ENCODE measurements at regions not wholly inside any gene's neighbourhood (a gene's known extent, or its start where the extent isn't known, plus 50 kb on each side); places are given as distances from the start of the nearest gene placed in this dataset.
"Not testable (repeated sequence)": the region's sequence is repeated elsewhere in the genome, so short reads cannot be mapped to it uniquely, and the experiment has no call there.

- Histone ChIP-seq H3K36me3 (no peaks in the 10 kb centered on the region), H3K4me3 (no peak overlapping the region), H3K4me1 (peaks cover 0 to 5% (median 0%) of the 10 kb centered on the region in 4 donors), H3K9me3 (no peaks in the 10 kb centered on the region), H3K27me3 (no peaks in the 10 kb centered on the region), H3K27ac (no peak overlapping the region)
- 32 to 36% methylated on average over 8 of the region's 8 CpGs for WGBS, 2 donors
- no peak for TF ChIP-seq EP300 (IDR thresholded peaks at IDR 0.05)
- TF ChIP-seq, protein P1, sequence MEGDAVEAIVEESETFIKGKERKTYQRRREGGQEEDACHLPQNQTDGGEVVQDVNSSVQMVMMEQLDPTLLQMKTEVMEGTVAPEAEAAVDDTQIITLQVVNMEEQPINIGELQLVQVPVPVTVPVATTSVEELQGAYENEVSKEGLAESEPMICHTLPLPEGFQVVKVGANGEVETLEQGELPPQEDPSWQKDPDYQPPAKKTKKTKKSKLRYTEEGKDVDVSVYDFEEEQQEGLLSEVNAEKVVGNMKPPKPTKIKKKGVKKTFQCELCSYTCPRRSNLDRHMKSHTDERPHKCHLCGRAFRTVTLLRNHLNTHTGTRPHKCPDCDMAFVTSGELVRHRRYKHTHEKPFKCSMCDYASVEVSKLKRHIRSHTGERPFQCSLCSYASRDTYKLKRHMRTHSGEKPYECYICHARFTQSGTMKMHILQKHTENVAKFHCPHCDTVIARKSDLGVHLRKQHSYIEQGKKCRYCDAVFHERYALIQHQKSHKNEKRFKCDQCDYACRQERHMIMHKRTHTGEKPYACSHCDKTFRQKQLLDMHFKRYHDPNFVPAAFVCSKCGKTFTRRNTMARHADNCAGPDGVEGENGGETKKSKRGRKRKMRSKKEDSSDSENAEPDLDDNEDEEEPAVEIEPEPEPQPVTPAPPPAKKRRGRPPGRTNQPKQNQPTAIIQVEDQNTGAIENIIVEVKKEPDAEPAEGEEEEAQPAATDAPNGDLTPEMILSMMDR (IDR thresholded peaks at IDR 0.05) = peak; percentile 51 to 72 (median 55)
- DNase-seq (ENCODE audit: low spot score in 2 of 2) = peak; percentile 13 to 50
These were observed 824.0 kb downstream of the STIM2 start for GRCh38 chr4:27684610-27685011.

GRCh38 chr4:27685091-27685490 is 824.5 kb downstream of the STIM2 start:
- Histone ChIP-seq H3K9me3 (no peaks in the 10 kb centered on the region), H3K4me3 (no peak overlapping the region), H3K27me3 (no peaks in the 10 kb centered on the region), H3K4me1 (peaks cover 0 to 5% (median 0%) of the 10 kb centered on the region in 4 donors), H3K36me3 (no peaks in the 10 kb centered on the region), H3K27ac (no peak overlapping the region)
- DNase-seq (ENCODE audit: low spot score in 2 of 2) = no peak
- WGBS, 2 donors = 52 to 60% methylated on average over 1 of the region's 1 CpG
- TF ChIP-seq, protein P1 (IDR thresholded peaks at IDR 0.05) = no peak
- TF ChIP-seq EP300 (IDR thresholded peaks at IDR 0.05) (no peak), POLR2A (IDR thresholded peaks at IDR 0.05) (no peak)

GRCh38 chr4:27685947-27686346 is 825.3 kb downstream of the STIM2 start:
- Histone ChIP-seq H3K36me3 (no peaks in the 10 kb centered on the region), H3K4me1 (peaks cover 0 to 5% (median 0%) of the 10 kb centered on the region in 4 donors), H3K9me3 (no peaks in the 10 kb centered on the region), H3K27me3 (no peaks in the 10 kb centered on the region), H3K27ac (no peak overlapping the region), H3K4me3 (no peak overlapping the region)
- DNase-seq (ENCODE audit: low spot score in 2 of 2) = no peak
- TF ChIP-seq EP300 (IDR thresholded peaks at IDR 0.05) (no peak), POLR2A (IDR thresholded peaks at IDR 0.05) (no peak)
- TF ChIP-seq, protein P1 (IDR thresholded peaks at IDR 0.05) = no peak

GRCh38 chr4:27692158-27692557 is 831.5 kb downstream of the STIM2 start:
- no peak overlapping the region for H3K27ac ChIP-seq
- no peaks in the 10 kb centered on the region for H3K9me3 ChIP-seq
- no peaks in the 10 kb centered on the region for H3K27me3 ChIP-seq
- no peak overlapping the region for H3K4me3 ChIP-seq
- DNase-seq (ENCODE audit: low spot score in 2 of 2) = no peak
- no peaks in the 10 kb centered on the region for H3K4me1 ChIP-seq
- 50 to 55% methylated on average over 6 of the region's 6 CpGs for WGBS, 2 donors
- no peak for TF ChIP-seq EP300 (IDR thresholded peaks at IDR 0.05)
- TF ChIP-seq, protein P1 (IDR thresholded peaks at IDR 0.05) = peak in 1 of 5 experiments; percentile 11
- H3K36me3 ChIP-seq = no peaks in the 10 kb centered on the region

- no peak for DNase-seq (ENCODE audit: low spot score in 2 of 2)
- no peak for TF ChIP-seq EP300 (IDR thresholded peaks at IDR 0.05)
- TF ChIP-seq, protein P1 (IDR thresholded peaks at IDR 0.05) = no peak
- no peak for TF ChIP-seq POLR2A (IDR thresholded peaks at IDR 0.05)
- WGBS, 2 donors = 88% methylated on average over 6 of the region's 6 CpGs
- Histone ChIP-seq H3K4me3 (no peak overlapping the region), H3K4me1 (no peaks in the 10 kb centered on the region), H3K27me3 (no peaks in the 10 kb centered on the region), H3K9me3 (no peaks in the 10 kb centered on the region), H3K36me3 (no peaks in the 10 kb centered on the region), H3K27ac (no peak overlapping the region)
These were observed 832.4 kb downstream of the STIM2 start for GRCh38 chr4:27692868-27693634.

DNA sequence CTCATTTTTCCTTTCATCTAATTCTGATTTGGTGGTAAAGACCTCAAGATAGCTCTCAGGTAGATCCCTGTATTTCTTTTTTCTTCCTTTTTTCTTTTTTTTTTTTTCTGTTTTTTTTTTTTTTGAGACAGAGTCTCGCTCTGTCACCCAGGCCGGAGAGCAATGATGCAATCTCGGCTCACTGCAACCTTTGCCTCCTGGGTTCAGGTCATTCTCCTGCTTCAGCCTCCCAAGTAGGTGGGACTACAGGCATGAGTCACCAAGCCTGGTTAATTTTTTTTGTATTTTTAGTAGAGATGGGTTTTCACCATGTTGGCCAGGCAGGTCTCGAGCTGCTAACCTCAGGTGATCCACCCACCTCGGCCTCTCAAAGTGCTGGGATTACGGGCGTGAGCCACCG is 835.6 kb downstream of the STIM2 start:
- H3K9me3 ChIP-seq; H3K4me1 ChIP-seq; DNase-seq (ENCODE audit: low spot score in 2 of 2); H3K36me3 ChIP-seq; H3K27ac ChIP-seq; H3K27me3 ChIP-seq; H3K4me3 ChIP-seq: not testable (repeated sequence)
- 93 to 94% methylated on average over 8 of the region's 8 CpGs for WGBS, 2 donors

All from tibial nerve (tissue), 4 donors.